WTC11 (cell line): ENCODE measurements at regions not wholly inside any gene's neighbourhood (a gene's known extent, or its start where the extent isn't known, plus 50 kb on each side); places are given as distances from the start of the nearest gene placed in this dataset.

Experiments
- FOXP1 ChIP-seq: sonication (generic); formaldehyde crosslinking; IDR thresholded peaks from 2 replicates; pipeline ENCODE4 v1.8.0; 2022; ENCODE audit warnings: missing genetic modification reagents, mild to moderate bottlenecking, moderate library complexity, borderline replicate concordance
- SMAD4 ChIP-seq: sonication (generic); formaldehyde crosslinking; IDR thresholded peaks from 2 replicates; pipeline ENCODE4 v1.8.0; 2022; ENCODE audit warnings: mild to moderate bottlenecking, missing genetic modification reagents
- TF ChIP-seq, protein P1 (sequence below): sonication (generic); formaldehyde crosslinking; IDR thresholded peaks from 2 replicates; pipeline ENCODE4 v1.8.0; 2022; ENCODE audit warnings: mild to moderate bottlenecking, missing genetic modification reagents
- TF ChIP-seq, protein P2 (sequence below): sonication (generic); formaldehyde crosslinking; conservative IDR thresholded peaks from 2 replicates; pipeline ENCODE4 v1.8.1; 2022; ENCODE audit warnings: mild to moderate bottlenecking, missing genetic modification reagents

DNA sequence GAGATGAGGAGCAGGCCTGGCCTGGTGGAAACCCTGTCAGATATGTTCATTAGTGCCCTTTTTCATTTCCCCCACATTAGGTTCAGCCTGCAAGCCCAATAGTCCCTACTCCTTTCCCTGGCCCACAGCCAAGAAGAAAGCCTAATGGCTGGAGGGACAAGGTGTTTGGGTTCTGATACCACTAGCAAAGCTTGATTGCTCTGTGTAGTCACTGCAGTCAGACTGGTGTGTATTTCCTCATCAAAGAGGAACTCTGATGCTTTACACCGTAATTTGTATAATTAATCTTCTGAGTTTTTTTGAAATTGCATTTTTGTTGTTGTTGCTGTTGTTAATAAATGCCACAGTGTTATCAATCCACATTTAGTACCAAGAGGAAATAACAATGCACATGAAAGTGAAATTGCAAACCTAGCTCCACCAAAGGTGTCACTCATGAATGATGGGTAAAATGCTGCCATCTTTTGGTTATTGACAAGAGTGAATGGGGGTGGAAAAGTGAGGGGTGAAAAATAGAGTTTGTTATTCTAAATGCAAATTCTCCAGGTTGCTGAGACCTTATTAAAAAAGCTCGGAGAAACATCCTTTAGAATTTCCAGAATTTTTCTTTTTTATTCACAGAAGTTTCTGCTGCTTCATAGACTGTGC lies 320.2 kb upstream of the POU3F2 start:
- no peak for TF ChIP-seq SMAD4 (CRISPR knock-in tag)
- TF ChIP-seq, protein P1, sequence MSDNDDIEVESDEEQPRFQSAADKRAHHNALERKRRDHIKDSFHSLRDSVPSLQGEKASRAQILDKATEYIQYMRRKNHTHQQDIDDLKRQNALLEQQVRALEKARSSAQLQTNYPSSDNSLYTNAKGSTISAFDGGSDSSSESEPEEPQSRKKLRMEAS (CRISPR knock-in tag) = no peak
- TF ChIP-seq, protein P2, sequence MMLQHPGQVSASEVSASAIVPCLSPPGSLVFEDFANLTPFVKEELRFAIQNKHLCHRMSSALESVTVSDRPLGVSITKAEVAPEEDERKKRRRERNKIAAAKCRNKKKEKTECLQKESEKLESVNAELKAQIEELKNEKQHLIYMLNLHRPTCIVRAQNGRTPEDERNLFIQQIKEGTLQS (CRISPR knock-in tag) = no peak
- TF ChIP-seq FOXP1 (CRISPR knock-in tag) = no peak
